GM20000 (cell line): ENCODE measurements at regions not wholly inside any gene's neighbourhood (a gene's known extent, or its start where the extent isn't known, plus 50 kb on each side); places are given as distances from the start of the nearest gene placed in this dataset.

Experiments used
- DNase-seq: peaks from one replicate; pipeline ENCODE4 v3.0.0; 2012; ENCODE audit warnings: low spot score
- TF ChIP-seq, protein P1 (sequence below): IDR thresholded peaks from 2 replicates; pipeline ENCODE4 v1.5.1; 2012; ENCODE audit warnings: mild to moderate bottlenecking, control low read depth; ENCODE audit errors: extremely low read depth, missing control alignments

DNA sequence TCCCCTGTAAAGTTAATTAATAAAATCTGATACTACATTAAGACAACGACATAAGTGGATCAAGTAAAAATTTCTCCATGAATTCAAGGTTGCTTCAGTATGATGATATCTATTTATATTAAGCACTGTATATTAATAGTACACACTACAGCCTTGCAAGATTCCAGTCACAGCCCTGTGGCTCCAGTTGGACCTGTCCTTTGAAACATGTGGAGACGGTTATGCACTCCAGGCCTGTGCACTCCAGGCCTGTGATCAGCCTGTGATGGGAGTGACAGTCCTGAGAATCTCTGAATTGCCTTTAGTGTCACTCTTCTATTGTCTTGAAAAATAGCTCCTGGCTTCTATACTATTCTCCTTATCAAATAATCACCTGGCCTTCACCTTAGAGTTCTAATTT, 981.1 kb upstream of the AGA start:
- DNase-seq, result no peak
- TF ChIP-seq, protein P1, sequence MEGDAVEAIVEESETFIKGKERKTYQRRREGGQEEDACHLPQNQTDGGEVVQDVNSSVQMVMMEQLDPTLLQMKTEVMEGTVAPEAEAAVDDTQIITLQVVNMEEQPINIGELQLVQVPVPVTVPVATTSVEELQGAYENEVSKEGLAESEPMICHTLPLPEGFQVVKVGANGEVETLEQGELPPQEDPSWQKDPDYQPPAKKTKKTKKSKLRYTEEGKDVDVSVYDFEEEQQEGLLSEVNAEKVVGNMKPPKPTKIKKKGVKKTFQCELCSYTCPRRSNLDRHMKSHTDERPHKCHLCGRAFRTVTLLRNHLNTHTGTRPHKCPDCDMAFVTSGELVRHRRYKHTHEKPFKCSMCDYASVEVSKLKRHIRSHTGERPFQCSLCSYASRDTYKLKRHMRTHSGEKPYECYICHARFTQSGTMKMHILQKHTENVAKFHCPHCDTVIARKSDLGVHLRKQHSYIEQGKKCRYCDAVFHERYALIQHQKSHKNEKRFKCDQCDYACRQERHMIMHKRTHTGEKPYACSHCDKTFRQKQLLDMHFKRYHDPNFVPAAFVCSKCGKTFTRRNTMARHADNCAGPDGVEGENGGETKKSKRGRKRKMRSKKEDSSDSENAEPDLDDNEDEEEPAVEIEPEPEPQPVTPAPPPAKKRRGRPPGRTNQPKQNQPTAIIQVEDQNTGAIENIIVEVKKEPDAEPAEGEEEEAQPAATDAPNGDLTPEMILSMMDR, result no peak

GRCh38 chr4:178426871-178427270, 984.6 kb upstream of the AGA start:
- TF ChIP-seq, protein P1, result no peak
- DNase-seq, result no peak

- TF ChIP-seq, protein P1, result no peak
- DNase-seq, result no peak
Measured at GRCh38 chr4:178427663-178428062, 985.4 kb upstream of the AGA start.

DNA sequence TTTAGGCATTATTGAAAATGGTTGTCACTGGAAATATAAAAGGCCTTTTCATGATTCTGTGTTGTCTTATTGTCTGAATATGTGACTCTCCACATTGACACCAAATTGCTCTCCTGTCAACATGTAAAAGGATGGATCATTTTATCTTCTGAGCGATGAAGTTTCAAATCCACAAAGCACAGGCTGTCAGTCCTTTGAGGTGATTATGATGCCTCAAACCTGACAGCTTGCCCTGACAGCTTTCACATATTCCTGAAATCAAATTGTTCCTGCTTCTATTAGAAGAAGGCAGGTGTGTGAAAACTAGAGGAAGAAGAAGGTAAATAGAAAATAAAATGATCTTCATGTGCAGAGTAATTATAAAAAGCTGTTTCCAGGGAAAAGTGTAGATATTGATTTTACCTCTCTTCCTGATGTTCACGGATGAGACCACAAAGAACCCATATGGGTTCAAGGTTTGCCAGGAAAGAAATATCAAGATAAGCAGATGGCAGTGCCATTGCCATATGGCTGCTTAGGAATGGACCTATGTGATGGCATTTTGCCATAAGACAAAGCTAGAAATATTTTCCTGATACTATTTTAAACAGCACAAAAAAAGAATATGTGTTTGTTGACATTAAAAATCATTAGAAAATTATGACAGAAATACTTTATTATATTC, 1006.3 kb upstream of the AGA start:
- TF ChIP-seq, protein P1, result no peak
- DNase-seq, result no peak

- no peak for DNase-seq
- TF ChIP-seq, protein P1, result no peak
Measured at GRCh38 chr4:178450614-178451013, 1008.4 kb upstream of the AGA start.

GRCh38 chr4:178453057-178453456, 1010.8 kb upstream of the AGA start:
- DNase-seq, result no peak
- TF ChIP-seq, protein P1, result no peak

- TF ChIP-seq, protein P1, result no peak
- no peak for DNase-seq
Measured at GRCh38 chr4:178457286-178457685, 1015.0 kb upstream of the AGA start.
